Fibroblast of villous mesenchyme (primary cell): ENCODE measurements at regions not wholly inside any gene's neighbourhood (a gene's known extent, or its start where the extent isn't known, plus 50 kb on each side); places are given as distances from the start of the nearest gene placed in this dataset.

ENCODE experiments used
- DNase-seq: peaks from one replicate; pipeline ENCODE4 v3.0.0-alpha.2; 2010; ENCODE audit warnings: low read depth
- H3K4me3 ChIP-seq: 2 replicates; pipeline ENCODE4 v1.5.1; 2011; ENCODE audit warnings: low read depth, mild to moderate bottlenecking, low read length
- CTCF ChIP-seq: IDR thresholded peaks from 2 replicates; pipeline ENCODE4 v1.5.1; 2012; ENCODE audit warnings: low read depth, mild to moderate bottlenecking, low read length; ENCODE audit not compliant: insufficient read depth

- no peak for TF ChIP-seq CTCF
- DNase-seq = no peak
- H3K4me3 ChIP-seq = no peak overlapping the region
Observed at GRCh38 chr2:118207889-118208288, 119.6 kb downstream of the INSIG2 start.

GRCh38 chr2:118202707-118203303 lies 114.5 kb downstream of the INSIG2 start:
- H3K4me3 ChIP-seq = no peak overlapping the region
- peak; percentile 88 for TF ChIP-seq CTCF
- DNase-seq = peak; percentile 35

GRCh38 chr2:118198268-118198667 lies 110.0 kb downstream of the INSIG2 start:
- DNase-seq = no peak
- TF ChIP-seq CTCF = no peak
- no peak overlapping the region for H3K4me3 ChIP-seq

GRCh38 chr2:118197011-118197675 lies 108.9 kb downstream of the INSIG2 start:
- H3K4me3 ChIP-seq = no peak overlapping the region
- TF ChIP-seq CTCF = no peak
- DNase-seq = peak; percentile 7

- H3K4me3 ChIP-seq = no peak overlapping the region
- no peak for DNase-seq
- TF ChIP-seq CTCF = no peak
Observed at GRCh38 chr2:118190474-118190873, 102.2 kb downstream of the INSIG2 start.

GRCh38 chr2:118186858-118187254 lies 98.6 kb downstream of the INSIG2 start:
- TF ChIP-seq CTCF = no peak
- peak overlapping the region; percentile 68 for H3K4me3 ChIP-seq

More at GRCh38 chr2:118186858-118187254, 98.6 kb downstream of the INSIG2 start:
- DNase-seq = no peak
